GM12878 (cell line): ENCODE measurements at regions not wholly inside any gene's neighbourhood (a gene's known extent, or its start where the extent isn't known, plus 50 kb on each side); places are given as distances from the start of the nearest gene placed in this dataset.

Experiments used
- ATAC-seq: fragments of 200-7000 bp; cut with Tn5 transposase; 3 replicates; pipeline ENCODE4 v1.9.1; 2020; ENCODE audit warnings: mild to moderate bottlenecking, moderate library complexity
- BruUV-seq: library from RNA; stranded (reverse); fragments of 400-500 nt; replicated peaks from 2 replicates; lab custom pipeline; 2021; lab: Mats Ljungman, UMichigan
- CTCF ChIA-PET: fragments of 300-600 bp; sonication (Branson Sonifier 250); formaldehyde crosslinking; extraction: SDS; loops from one replicate; lab custom pipeline; 2021; ENCODE audit warnings: inconsistent platforms; lab: Yijun Ruan, JAX
- POLR2A ChIA-PET: fragments of 350-600 bp; formaldehyde crosslinking; extraction: SDS; loops from one replicate; lab custom pipeline; 2021; ENCODE audit warnings: inconsistent platforms; lab: Charles Lee
- RAD21 ChIA-PET: fragments of 300-600 bp; sonication (Branson Sonifier 250); formaldehyde crosslinking; loops from one replicate; lab custom pipeline; 2023; ENCODE audit warnings: antibody characterized with exemption; ENCODE audit not compliant: unreplicated experiment; lab: Charles Lee
- SMC1A ChIA-PET: fragments of 300-600 bp; sonication (Branson Sonifier 250); formaldehyde crosslinking; loops from one replicate; lab custom pipeline; 2023; ENCODE audit not compliant: unreplicated experiment, uncharacterized antibody; lab: Charles Lee
- DNase-seq: peaks from one replicate; pipeline ENCODE4 v3.0.0-alpha.2; 2011; ENCODE audit warnings: low read depth, low spot score
- FAIRE-seq: peaks from 3 replicates; lab custom pipeline; 2011; peaks lifted over from hg19 to GRCh38; lab: Jason Lieb, UNC
- H2AFZ ChIP-seq: 2 replicates; pipeline ENCODE4 v1.6.0; 2011; ENCODE audit warnings: low read depth, low read length, control low read depth; ENCODE audit not compliant: control insufficient read depth
- H3K27ac ChIP-seq: 2 replicates; pipeline ENCODE4 v1.5.1; 2011; ENCODE audit warnings: control low read depth; ENCODE audit not compliant: control insufficient read depth, insufficient read depth
- H3K27me3 ChIP-seq, 2 experiments: replicated peaks in 1 of 2; 2 replicates each; pipeline versions ENCODE4 v1.6.0 to v1.6.1; 2011; ENCODE audit warnings: low read length in 1 of 2; ENCODE audit not compliant: control insufficient read depth in 2 of 2, insufficient read depth in 2 of 2
- H3K36me3 ChIP-seq, 2 experiments: 2 replicates each; pipeline ENCODE4 v1.5.1; 2011; ENCODE audit warnings: low read length in 1 of 2; ENCODE audit not compliant: control insufficient read depth in 2 of 2, insufficient read depth in 2 of 2
- H3K4me1 ChIP-seq: 2 replicates; pipeline ENCODE4 v1.6.1; 2011; ENCODE audit warnings: mild to moderate bottlenecking, low read length, moderate library complexity, mixed read lengths; ENCODE audit not compliant: control insufficient read depth, insufficient read depth
- H3K4me2 ChIP-seq: 2 replicates; pipeline ENCODE4 v1.6.0; 2011; ENCODE audit warnings: control low read depth; ENCODE audit not compliant: control insufficient read depth, insufficient read depth
- H3K4me3 ChIP-seq: fragments of 200-600 bp; sonication (generic); 2 replicates; pipeline ENCODE4 v1.5.1; 2016
- H3K79me2 ChIP-seq: 2 replicates; pipeline ENCODE4 v1.6.0; 2011; ENCODE audit warnings: low read length; ENCODE audit not compliant: control insufficient read depth, insufficient read depth
- H3K9ac ChIP-seq: 2 replicates; pipeline ENCODE4 v1.8.0; 2011; ENCODE audit warnings: low read length, control low read depth, mixed read lengths; ENCODE audit not compliant: control insufficient read depth, insufficient read depth
- H3K9me3 ChIP-seq: replicated peaks from 3 replicates; pipeline ENCODE4 v1.5.1; 2011; ENCODE audit warnings: mild to moderate bottlenecking, low read length; ENCODE audit not compliant: control insufficient read depth, insufficient read depth
- H4K20me1 ChIP-seq: 2 replicates; pipeline ENCODE4 v1.6.0; 2011; ENCODE audit not compliant: control insufficient read depth, insufficient read depth
- CBX3 ChIP-seq: fragments of 200-600 bp; sonication (generic); IDR thresholded peaks from 2 replicates; pipeline ENCODE4 v1.6.1; 2016; ENCODE audit warnings: low read depth, borderline replicate concordance
- CHD1 ChIP-seq: IDR thresholded peaks from 2 replicates; pipeline ENCODE4 v1.6.1; 2012; ENCODE audit warnings: low read depth, low read length, improper control_type of control experiment
- CREB1 ChIP-seq: IDR thresholded peaks from 2 replicates; pipeline ENCODE4 v1.6.1; 2012; ENCODE audit warnings: low read depth, mild to moderate bottlenecking, inconsistent platforms
- E4F1 ChIP-seq: fragments of 450-650 bp; IDR thresholded peaks from 2 replicates; pipeline ENCODE4 v1.6.1; 2018; ENCODE audit warnings: borderline replicate concordance, mild to moderate bottlenecking; ENCODE audit not compliant: partially characterized antibody
- ELK1 ChIP-seq: IDR thresholded peaks from 2 replicates; pipeline ENCODE4 v1.6.1; 2012; ENCODE audit warnings: low read depth, low read length, improper control_type of control experiment
- JUND ChIP-seq: IDR thresholded peaks from 2 replicates; pipeline ENCODE4 v1.6.1; 2012; ENCODE audit warnings: low read depth, mild to moderate bottlenecking, low read length, improper control_type of control experiment, moderate library complexity
- NBN ChIP-seq: fragments of 450-650 bp; IDR thresholded peaks from 2 replicates; pipeline ENCODE4 v1.6.1; 2016
- NR2F1 ChIP-seq: fragments of 450-650 bp; conservative IDR thresholded peaks from 2 replicates; pipeline ENCODE4 v1.6.1; 2017; ENCODE audit warnings: mild to moderate bottlenecking
- POU2F2 ChIP-seq: IDR thresholded peaks from 3 replicates; pipeline ENCODE4 v1.6.1; 2011; ENCODE audit warnings: low read depth, mild to moderate bottlenecking, low read length, borderline replicate concordance
- YY1 ChIP-seq: IDR thresholded peaks from 2 replicates; pipeline ENCODE4 v1.6.1; 2011; ENCODE audit warnings: low read depth, mild to moderate bottlenecking, low read length
- ZNF207 ChIP-seq: fragments of 450-650 bp; IDR thresholded peaks from 2 replicates; pipeline ENCODE4 v1.6.1; 2014; ENCODE audit warnings: antibody characterized with exemption, mild to moderate bottlenecking, borderline replicate concordance
- ZNF384 ChIP-seq: IDR thresholded peaks from 2 replicates; pipeline ENCODE4 v1.6.1; 2012; ENCODE audit warnings: low read depth, mild to moderate bottlenecking, low read length, improper control_type of control experiment, borderline replicate concordance
- WGBS: methylation state at CpG from one replicate; pipeline ENCODE4 v1.1.6; 2016; ENCODE audit warnings: low lambda C conversion rate; ENCODE audit not compliant: insufficient replicate concordance, insufficient coverage; ENCODE audit errors: missing lambda C conversion rate; 5-methylcytosine and 5-hydroxymethylcytosine counted together
- in situ Hi-C: fragments of 300-500 bp; cut with MboI; formaldehyde crosslinking; loops from 9 replicates; pipeline ENCODE4 v1.14.3; 2018; ENCODE audit warnings: mixed read lengths
- intact Hi-C: fragments of 100-400 bp; cut with micrococcal nuclease; formaldehyde crosslinking; loops from one replicate; pipeline ENCODE4 v1.14.2; 2022; ENCODE audit not compliant: unreplicated experiment
- TF ChIP-seq, protein P1 (sequence below): IDR thresholded peaks from 2 replicates; pipeline ENCODE4 v1.6.1; 2011; ENCODE audit warnings: mild to moderate bottlenecking, low read depth, low read length, moderate library complexity; ENCODE audit not compliant: insufficient replicate concordance

- Histone ChIP-seq H3K79me2 (no peaks in the 10 kb centered on the region), H3K9ac (no peak overlapping the region), H3K4me2 (no peak overlapping the region), H3K9me3 (no peaks in the 10 kb centered on the region; the same call in 2 of the 3 replicates), H3K4me1 (no peaks in the 10 kb centered on the region), H2AFZ (no peak overlapping the region), H3K4me3 (no peak overlapping the region), H3K36me3 (no peaks in the 10 kb centered on the region), H3K27me3 (no peaks in the 10 kb centered on the region), H4K20me1 (no peaks in the 10 kb centered on the region), H3K27ac (no peak overlapping the region)
- no peak for DNase-seq
- intact Hi-C loops (no loop called here), in situ Hi-C loops (no loop called here)
- ChIA-PET RAD21 (no interaction called here), POLR2A (no interaction called here), CTCF (interaction anchor here (0.6 kb wide), 1 partner anchor 19 kb away, joined by 3 read pairs; no protein-coding TSS in a partner anchor), SMC1A (no interaction called here)
- TF ChIP-seq, protein P1, sequence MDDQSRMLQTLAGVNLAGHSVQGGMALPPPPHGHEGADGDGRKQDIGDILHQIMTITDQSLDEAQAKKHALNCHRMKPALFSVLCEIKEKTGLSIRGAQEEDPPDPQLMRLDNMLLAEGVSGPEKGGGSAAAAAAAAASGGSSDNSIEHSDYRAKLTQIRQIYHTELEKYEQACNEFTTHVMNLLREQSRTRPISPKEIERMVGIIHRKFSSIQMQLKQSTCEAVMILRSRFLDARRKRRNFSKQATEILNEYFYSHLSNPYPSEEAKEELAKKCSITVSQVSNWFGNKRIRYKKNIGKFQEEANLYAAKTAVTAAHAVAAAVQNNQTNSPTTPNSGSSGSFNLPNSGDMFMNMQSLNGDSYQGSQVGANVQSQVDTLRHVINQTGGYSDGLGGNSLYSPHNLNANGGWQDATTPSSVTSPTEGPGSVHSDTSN, result no peak
- 29% methylated on average over 6 of the region's 6 CpGs for WGBS
- BruUV-seq, result no TSS peak
- no peak for FAIRE-seq
- ATAC-seq, result no peak
Observed at GRCh38 chr20:60591172-60591799, 633.1 kb downstream of the CDH26 start.

DNA sequence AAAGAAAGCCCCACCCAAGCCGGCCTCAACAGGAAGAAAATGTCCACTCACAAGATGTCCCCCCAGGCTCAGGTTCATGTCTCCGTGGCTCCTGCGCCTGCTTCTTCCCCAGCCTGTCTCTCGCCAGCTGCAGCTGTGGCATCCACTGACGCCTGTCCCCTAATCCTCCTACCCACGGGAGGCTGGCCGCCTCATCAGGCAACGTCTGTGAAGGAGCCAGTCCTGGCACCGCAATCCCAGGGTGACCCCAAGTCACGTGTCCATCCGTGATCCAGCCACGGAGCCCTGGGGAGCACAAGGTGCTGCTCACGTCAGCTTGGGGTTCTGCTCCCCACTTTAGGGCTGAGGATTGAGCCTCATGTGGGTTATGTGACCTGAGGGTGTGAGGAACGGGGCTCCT is 640.3 kb downstream of the CDH26 start:
- H3K4me2 ChIP-seq, result no peak overlapping the region
- H3K4me3 ChIP-seq, result no peak overlapping the region
- no peaks in the 10 kb centered on the region for H4K20me1 ChIP-seq
- intact Hi-C loops (no loop called here), in situ Hi-C loops (no loop called here)
- ATAC-seq (no peak), DNase-seq (no peak), FAIRE-seq (no peak)
- H3K4me1 ChIP-seq, result no peaks in the 10 kb centered on the region
- CTCF ChIA-PET, result interaction anchor here (1.0 kb wide), 1 partner anchor 1103 kb away, joined by 3 read pairs; no protein-coding TSS in a partner anchor
- SMC1A ChIA-PET, result no interaction called here
- BruUV-seq, result no TSS peak
- POLR2A ChIA-PET, result no interaction called here
- no peaks in the 10 kb centered on the region for H3K79me2 ChIP-seq
- H3K9me3 ChIP-seq, result no peaks in the 10 kb centered on the region; the same call in 2 of the 3 replicates
- H3K27ac ChIP-seq, result no peak overlapping the region
- TF ChIP-seq ELK1, result no peak
- TF ChIP-seq CBX3, result no peak
- TF ChIP-seq JUND, result no peak
- TF ChIP-seq ZNF384, result no peak
- no peak for TF ChIP-seq POU2F2
- no peak for TF ChIP-seq NBN
- no peak for TF ChIP-seq CREB1
- no peak for TF ChIP-seq ZNF207
- TF ChIP-seq E4F1, result no peak
- TF ChIP-seq YY1, result no peak
- no peak for TF ChIP-seq NR2F1
- no peak for TF ChIP-seq CHD1
- 21% methylated on average over 14 of the region's 14 CpGs for WGBS
- no peak overlapping the region for H2AFZ ChIP-seq
- RAD21 ChIA-PET, result no interaction called here
- no peak overlapping the region for H3K9ac ChIP-seq
- no peaks in the 10 kb centered on the region for H3K36me3 ChIP-seq
- H3K27me3 ChIP-seq, result no peaks in the 10 kb centered on the region
